Liver (tissue), 8 donors: ENCODE measurements at regions not wholly inside any gene's neighbourhood (a gene's known extent, or its start where the extent isn't known, plus 50 kb on each side); places are given as distances from the start of the nearest gene placed in this dataset.
A peak's percentile ranks its signal among the peaks of the same experiment; 100 is the strongest.

Experiments
- DNase-seq: peaks from one replicate; pipeline ENCODE4 v3.0.0-alpha.2; 2017; ENCODE audit warnings: low spot score
- H3K27ac ChIP-seq, 2 donors: one replicate each; pipeline ENCODE4 v1.7.0; 2013; ENCODE audit warnings: inconsistent platforms in 2 of 2, low read length in 2 of 2, control low read depth in 1 of 2, low read depth in 1 of 2, mild to moderate bottlenecking in 1 of 2
- H3K27me3 ChIP-seq, 4 donors: one replicate each; pipeline versions ENCODE4 v1.6.1 to v1.7.0; 2013; ENCODE audit warnings: low read length in 3 of 4, inconsistent platforms in 1 of 4, mild to moderate bottlenecking in 1 of 4, moderate library complexity in 1 of 4; ENCODE audit not compliant: control insufficient read depth in 4 of 4, insufficient read depth in 4 of 4
- H3K36me3 ChIP-seq, 4 donors: one replicate each; pipeline versions ENCODE4 v1.6.1 to v1.7.0; 2013; ENCODE audit warnings: low read length in 3 of 4, mild to moderate bottlenecking in 3 of 4, low read depth in 1 of 4, moderate library complexity in 1 of 4; ENCODE audit not compliant: control insufficient read depth in 4 of 4, insufficient read depth in 3 of 4
- H3K4me1 ChIP-seq, 4 donors: one replicate each; pipeline versions ENCODE4 v1.6.1 to v1.7.0; 2013; ENCODE audit warnings: low read length in 3 of 4, mild to moderate bottlenecking in 3 of 4, moderate library complexity in 1 of 4; ENCODE audit not compliant: control insufficient read depth in 4 of 4, insufficient read depth in 4 of 4
- H3K4me3 ChIP-seq, 3 donors: one replicate each; pipeline versions ENCODE4 v1.6.1 to v1.7.0; 2013; ENCODE audit warnings: low read length in 3 of 3, control low read depth in 1 of 3, low read depth in 1 of 3, mild to moderate bottlenecking in 1 of 3
- H3K9ac ChIP-seq, 2 donors: one replicate each; pipeline ENCODE4 v1.7.0; 2013; ENCODE audit warnings: low read length in 2 of 2, mild to moderate bottlenecking in 2 of 2, moderate library complexity in 2 of 2, control low read depth in 1 of 2, low read depth in 1 of 2
- H3K9me3 ChIP-seq, 4 donors: one replicate each; pipeline versions ENCODE4 v1.6.1 to v1.7.0; 2013; ENCODE audit warnings: low read length in 3 of 4; ENCODE audit not compliant: control insufficient read depth in 4 of 4
- EGR1 ChIP-seq, 2 donors: IDR thresholded peaks; 2 replicates each; pipeline ENCODE4 v1.6.1; 2016 to 2018; ENCODE audit warnings: antibody characterized with exemption in 2 of 2, low read depth in 2 of 2
- FOXA1 ChIP-seq: IDR thresholded peaks from 2 replicates; pipeline ENCODE4 v1.6.1; 2016; ENCODE audit warnings: antibody characterized with exemption
- FOXA2 ChIP-seq: IDR thresholded peaks from 2 replicates; pipeline ENCODE4 v1.6.1; 2016; ENCODE audit warnings: antibody characterized with exemption
- GABPA ChIP-seq, 2 donors: IDR thresholded peaks in 1 of 2; conservative IDR thresholded peaks in 1 of 2; 2 replicates each; pipeline ENCODE4 v1.6.1; 2016; ENCODE audit warnings: antibody characterized with exemption in 2 of 2, mild to moderate bottlenecking in 1 of 2, moderate library complexity in 1 of 2
- HNF4A ChIP-seq, 2 donors: conservative IDR thresholded peaks; 2 replicates each; pipeline ENCODE4 v1.6.1; 2016; ENCODE audit warnings: antibody characterized with exemption in 2 of 2, mild to moderate bottlenecking in 2 of 2
- HNF4G ChIP-seq: IDR thresholded peaks from 2 replicates; pipeline ENCODE4 v1.6.1; 2016; ENCODE audit warnings: antibody characterized with exemption
- JUND ChIP-seq, 2 donors: IDR thresholded peaks; 2 replicates each; pipeline ENCODE4 v1.6.1; 2016; ENCODE audit warnings: antibody characterized with exemption in 2 of 2
- NR2F2 ChIP-seq: IDR thresholded peaks from 2 replicates; pipeline ENCODE4 v1.6.1; 2016; ENCODE audit warnings: antibody characterized with exemption
- RAD21 ChIP-seq, 2 donors: IDR thresholded peaks; 2 replicates each; pipeline ENCODE4 v1.6.1; 2016; ENCODE audit warnings: antibody characterized with exemption in 2 of 2, mild to moderate bottlenecking in 2 of 2
- SP1 ChIP-seq: IDR thresholded peaks from 2 replicates; pipeline ENCODE4 v1.6.1; 2018; ENCODE audit warnings: antibody characterized with exemption, mild to moderate bottlenecking
- YY1 ChIP-seq: IDR thresholded peaks from 2 replicates; pipeline ENCODE4 v1.6.1; 2016; ENCODE audit warnings: antibody characterized with exemption, mild to moderate bottlenecking
- whole genome bisulfite sequencing: extraction: QIAGEN DNeasy Blood & Tissue Kit; methylation state at CpG from one replicate; pipeline ENCODE4 v1.1.7; 2013; 5-methylcytosine and 5-hydroxymethylcytosine counted together
- TF ChIP-seq, protein P1 (sequence below): fragments of 150-350 bp; IDR thresholded peaks from 2 replicates; pipeline ENCODE4 v1.5.1; 2017; ENCODE audit warnings: improper control_type of control experiment, low read depth, low read length; ENCODE audit not compliant: missing input control
- TF ChIP-seq, protein P2 (sequence below): IDR thresholded peaks from 2 replicates; pipeline ENCODE4 v1.6.1; 2016; ENCODE audit warnings: antibody characterized with exemption
- TF ChIP-seq, protein P3 (sequence below): IDR thresholded peaks from 2 replicates; pipeline ENCODE4 v1.6.1; 2016; ENCODE audit warnings: antibody characterized with exemption, mild to moderate bottlenecking
- TF ChIP-seq, protein P4 (sequence below): IDR thresholded peaks from 2 replicates; pipeline ENCODE4 v1.6.1; 2016; ENCODE audit warnings: antibody characterized with exemption
- TF ChIP-seq, protein P5 (sequence below): IDR thresholded peaks from 2 replicates; pipeline ENCODE4 v1.6.1; 2016; ENCODE audit warnings: antibody characterized with exemption
- donor health status: healthy.
- donor health status: healthy.
- donor health status: healthy.
- donor health status: healthy.
- donor health status: healthy.

DNA sequence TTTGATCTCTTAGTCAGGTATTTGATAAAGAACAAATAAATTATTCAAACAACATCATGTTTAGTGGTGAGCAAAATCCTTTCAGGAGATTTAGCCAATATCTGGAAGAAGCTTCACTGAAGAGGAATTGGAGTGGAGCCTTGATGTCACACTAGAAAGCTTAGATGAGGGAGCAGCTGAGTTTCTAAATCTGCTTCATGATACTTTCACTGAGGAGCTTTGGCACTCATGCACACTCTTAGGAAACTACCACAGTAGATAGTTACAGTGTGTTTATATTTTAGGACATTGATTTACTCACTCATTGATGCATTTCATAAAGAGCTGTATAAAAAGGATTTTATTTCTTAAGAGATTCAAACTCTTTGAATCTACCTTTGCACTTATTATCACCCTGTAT, 366.2 kb upstream of the BTBD3 start:
- no peak for DNase-seq
- no peaks in the 10 kb centered on the region for H3K27me3 ChIP-seq
- H3K9me3 ChIP-seq: no peaks in the 10 kb centered on the region
- no peak overlapping the region for H3K9ac ChIP-seq
- H3K27ac ChIP-seq: no peak overlapping the region
- TF ChIP-seq NR2F2 (no peak), GABPA (IDR thresholded peaks at IDR 0.05 in 1 of 2, conservative IDR thresholded peaks at IDR 0.05 in 1 of 2) (no peak), EGR1 (IDR thresholded peaks at IDR 0.05; ENCODE audit: low read depth in 2 of 2) (no peak), SP1 (no peak), RAD21 (IDR thresholded peaks at IDR 0.05) (no peak), YY1 (no peak), HNF4A (conservative IDR thresholded peaks at IDR 0.05) (no peak), JUND (IDR thresholded peaks at IDR 0.05) (no peak), HNF4G (no peak), FOXA2 (no peak), FOXA1 (no peak)
- TF ChIP-seq, protein P1, sequence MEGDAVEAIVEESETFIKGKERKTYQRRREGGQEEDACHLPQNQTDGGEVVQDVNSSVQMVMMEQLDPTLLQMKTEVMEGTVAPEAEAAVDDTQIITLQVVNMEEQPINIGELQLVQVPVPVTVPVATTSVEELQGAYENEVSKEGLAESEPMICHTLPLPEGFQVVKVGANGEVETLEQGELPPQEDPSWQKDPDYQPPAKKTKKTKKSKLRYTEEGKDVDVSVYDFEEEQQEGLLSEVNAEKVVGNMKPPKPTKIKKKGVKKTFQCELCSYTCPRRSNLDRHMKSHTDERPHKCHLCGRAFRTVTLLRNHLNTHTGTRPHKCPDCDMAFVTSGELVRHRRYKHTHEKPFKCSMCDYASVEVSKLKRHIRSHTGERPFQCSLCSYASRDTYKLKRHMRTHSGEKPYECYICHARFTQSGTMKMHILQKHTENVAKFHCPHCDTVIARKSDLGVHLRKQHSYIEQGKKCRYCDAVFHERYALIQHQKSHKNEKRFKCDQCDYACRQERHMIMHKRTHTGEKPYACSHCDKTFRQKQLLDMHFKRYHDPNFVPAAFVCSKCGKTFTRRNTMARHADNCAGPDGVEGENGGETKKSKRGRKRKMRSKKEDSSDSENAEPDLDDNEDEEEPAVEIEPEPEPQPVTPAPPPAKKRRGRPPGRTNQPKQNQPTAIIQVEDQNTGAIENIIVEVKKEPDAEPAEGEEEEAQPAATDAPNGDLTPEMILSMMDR: no peak
- TF ChIP-seq, protein P2, sequence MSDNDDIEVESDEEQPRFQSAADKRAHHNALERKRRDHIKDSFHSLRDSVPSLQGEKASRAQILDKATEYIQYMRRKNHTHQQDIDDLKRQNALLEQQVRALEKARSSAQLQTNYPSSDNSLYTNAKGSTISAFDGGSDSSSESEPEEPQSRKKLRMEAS: no peak
- TF ChIP-seq, protein P3, sequence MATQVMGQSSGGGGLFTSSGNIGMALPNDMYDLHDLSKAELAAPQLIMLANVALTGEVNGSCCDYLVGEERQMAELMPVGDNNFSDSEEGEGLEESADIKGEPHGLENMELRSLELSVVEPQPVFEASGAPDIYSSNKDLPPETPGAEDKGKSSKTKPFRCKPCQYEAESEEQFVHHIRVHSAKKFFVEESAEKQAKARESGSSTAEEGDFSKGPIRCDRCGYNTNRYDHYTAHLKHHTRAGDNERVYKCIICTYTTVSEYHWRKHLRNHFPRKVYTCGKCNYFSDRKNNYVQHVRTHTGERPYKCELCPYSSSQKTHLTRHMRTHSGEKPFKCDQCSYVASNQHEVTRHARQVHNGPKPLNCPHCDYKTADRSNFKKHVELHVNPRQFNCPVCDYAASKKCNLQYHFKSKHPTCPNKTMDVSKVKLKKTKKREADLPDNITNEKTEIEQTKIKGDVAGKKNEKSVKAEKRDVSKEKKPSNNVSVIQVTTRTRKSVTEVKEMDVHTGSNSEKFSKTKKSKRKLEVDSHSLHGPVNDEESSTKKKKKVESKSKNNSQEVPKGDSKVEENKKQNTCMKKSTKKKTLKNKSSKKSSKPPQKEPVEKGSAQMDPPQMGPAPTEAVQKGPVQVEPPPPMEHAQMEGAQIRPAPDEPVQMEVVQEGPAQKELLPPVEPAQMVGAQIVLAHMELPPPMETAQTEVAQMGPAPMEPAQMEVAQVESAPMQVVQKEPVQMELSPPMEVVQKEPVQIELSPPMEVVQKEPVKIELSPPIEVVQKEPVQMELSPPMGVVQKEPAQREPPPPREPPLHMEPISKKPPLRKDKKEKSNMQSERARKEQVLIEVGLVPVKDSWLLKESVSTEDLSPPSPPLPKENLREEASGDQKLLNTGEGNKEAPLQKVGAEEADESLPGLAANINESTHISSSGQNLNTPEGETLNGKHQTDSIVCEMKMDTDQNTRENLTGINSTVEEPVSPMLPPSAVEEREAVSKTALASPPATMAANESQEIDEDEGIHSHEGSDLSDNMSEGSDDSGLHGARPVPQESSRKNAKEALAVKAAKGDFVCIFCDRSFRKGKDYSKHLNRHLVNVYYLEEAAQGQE: no peak
- TF ChIP-seq, protein P4, sequence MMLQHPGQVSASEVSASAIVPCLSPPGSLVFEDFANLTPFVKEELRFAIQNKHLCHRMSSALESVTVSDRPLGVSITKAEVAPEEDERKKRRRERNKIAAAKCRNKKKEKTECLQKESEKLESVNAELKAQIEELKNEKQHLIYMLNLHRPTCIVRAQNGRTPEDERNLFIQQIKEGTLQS: no peak
- TF ChIP-seq, protein P5, sequence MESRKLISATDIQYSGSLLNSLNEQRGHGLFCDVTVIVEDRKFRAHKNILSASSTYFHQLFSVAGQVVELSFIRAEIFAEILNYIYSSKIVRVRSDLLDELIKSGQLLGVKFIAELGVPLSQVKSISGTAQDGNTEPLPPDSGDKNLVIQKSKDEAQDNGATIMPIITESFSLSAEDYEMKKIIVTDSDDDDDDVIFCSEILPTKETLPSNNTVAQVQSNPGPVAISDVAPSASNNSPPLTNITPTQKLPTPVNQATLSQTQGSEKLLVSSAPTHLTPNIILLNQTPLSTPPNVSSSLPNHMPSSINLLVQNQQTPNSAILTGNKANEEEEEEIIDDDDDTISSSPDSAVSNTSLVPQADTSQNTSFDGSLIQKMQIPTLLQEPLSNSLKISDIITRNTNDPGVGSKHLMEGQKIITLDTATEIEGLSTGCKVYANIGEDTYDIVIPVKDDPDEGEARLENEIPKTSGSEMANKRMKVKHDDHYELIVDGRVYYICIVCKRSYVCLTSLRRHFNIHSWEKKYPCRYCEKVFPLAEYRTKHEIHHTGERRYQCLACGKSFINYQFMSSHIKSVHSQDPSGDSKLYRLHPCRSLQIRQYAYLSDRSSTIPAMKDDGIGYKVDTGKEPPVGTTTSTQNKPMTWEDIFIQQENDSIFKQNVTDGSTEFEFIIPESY: no peak
- H3K4me1 ChIP-seq: peaks cover 0 to 11% (median 4%) of the 10 kb centered on the region in 4 donors
- no peaks in the 10 kb centered on the region for H3K36me3 ChIP-seq
- H3K4me3 ChIP-seq: no peak overlapping the region

DNA sequence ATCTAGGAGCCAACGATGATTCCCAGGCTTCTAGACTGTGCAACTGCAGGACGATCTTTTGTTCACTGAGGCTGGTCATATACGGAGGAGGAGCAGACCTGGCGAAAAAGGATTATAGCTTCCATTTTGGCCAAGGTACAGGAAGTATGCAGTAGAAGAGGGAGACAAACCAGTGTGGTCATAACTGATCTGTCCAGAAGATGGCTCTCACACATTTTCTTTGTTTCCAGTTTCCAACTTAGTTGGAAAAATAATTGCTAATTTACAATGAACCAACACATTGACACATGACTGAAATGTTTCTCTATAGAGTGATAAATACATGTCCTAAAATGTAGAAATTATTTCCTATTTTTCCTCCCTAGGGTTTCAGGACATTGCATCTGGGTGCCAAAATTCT, 364.1 kb upstream of the BTBD3 start:
- 82% methylated on average over 4 of the region's 4 CpGs for WGBS
- Histone ChIP-seq H3K27me3 (no peaks in the 10 kb centered on the region), H3K36me3 (no peaks in the 10 kb centered on the region), H3K9me3 (no peaks in the 10 kb centered on the region), H3K27ac (no peak overlapping the region), H3K9ac (no peak overlapping the region), H3K4me3 (no peak overlapping the region), H3K4me1 (peaks cover 0 to 11% (median 4%) of the 10 kb centered on the region in 4 donors)
- TF ChIP-seq GABPA (IDR thresholded peaks at IDR 0.05 in 1 of 2, conservative IDR thresholded peaks at IDR 0.05 in 1 of 2) (no peak), RAD21 (IDR thresholded peaks at IDR 0.05) (peak; percentile 46 to 57)
- TF ChIP-seq, protein P1: peak; percentile 26
- DNase-seq: no peak
